OCI-LY3 (cell line): ENCODE measurements at regions not wholly inside any gene's neighbourhood (a gene's known extent, or its start where the extent isn't known, plus 50 kb on each side); places are given as distances from the start of the nearest gene placed in this dataset.

Experiments
- H2AFZ ChIP-seq: fragments of 200-600, 300-600 bp; shearing (Covaris generic); 2 replicates; pipeline ENCODE4 v1.6.0; 2014; ENCODE audit warnings: antibody characterized with exemption, low read depth, low read length
- H3K27ac ChIP-seq: fragments of 200-600, 300-600 bp; sonication (generic); 2 replicates; pipeline ENCODE4 v1.5.1; 2014; ENCODE audit warnings: mild to moderate bottlenecking, low read length, moderate library complexity, mixed read lengths
- H3K27me3 ChIP-seq: fragments of 200-600, 300-600 bp; sonication (generic); 2 replicates; pipeline ENCODE4 v1.6.1; 2014; ENCODE audit warnings: low read depth, low read length, mixed read lengths
- H3K36me3 ChIP-seq: fragments of 200-600, 300-600 bp; sonication (generic); replicated peaks from 2 replicates; pipeline ENCODE3; 2014; ENCODE audit warnings: low read depth, low read length, mixed read lengths
- H3K4me1 ChIP-seq: fragments of 300-600, 200-600 bp; sonication (generic); 2 replicates; pipeline ENCODE4 v1.6.1; 2014; ENCODE audit warnings: low read length, mixed read lengths
- H3K4me2 ChIP-seq: fragments of 200-600, 300-600 bp; sonication (generic); 2 replicates; pipeline ENCODE4 v1.6.1; 2014; ENCODE audit warnings: low read length, mixed read lengths
- H3K4me3 ChIP-seq: fragments of 300-600, 200-600 bp; sonication (generic); 2 replicates; pipeline ENCODE4 v1.5.1; 2014; ENCODE audit warnings: antibody characterized with exemption, mild to moderate bottlenecking, low read length, moderate library complexity
- H3K79me2 ChIP-seq: fragments of 300-600, 200-600 bp; shearing (Covaris generic); 2 replicates; pipeline ENCODE4 v1.6.1; 2014; ENCODE audit warnings: mild to moderate bottlenecking, low read length, mixed read lengths
- H3K9ac ChIP-seq: fragments of 300-600, 200-600 bp; shearing (Covaris generic); 2 replicates; pipeline ENCODE4 v1.6.0; 2014; ENCODE audit warnings: mild to moderate bottlenecking, low read length, moderate library complexity
- H3K9me3 ChIP-seq: fragments of 200-600, 300-600 bp; shearing (Covaris generic); 2 replicates; pipeline ENCODE4 v1.6.1; 2014; ENCODE audit warnings: low read length, mixed read lengths; ENCODE audit not compliant: insufficient read depth
- H4K20me1 ChIP-seq: fragments of 200-600, 300-600 bp; sonication (generic); 2 replicates; pipeline ENCODE4 v1.6.1; 2016; ENCODE audit warnings: low read length, mixed read lengths; ENCODE audit not compliant: insufficient read depth
- CTCF ChIP-seq: fragments of 200-600, 300-600 bp; sonication (generic); IDR thresholded peaks from 2 replicates; pipeline ENCODE4 v1.5.1; 2014; ENCODE audit warnings: antibody characterized with exemption, low read length, low read depth
- EZH2phosphoT487 ChIP-seq: fragments of 200-600 bp; shearing (Covaris generic); IDR thresholded peaks from 2 replicates; pipeline ENCODE4 v1.6.1; 2018; ENCODE audit warnings: antibody characterized with exemption, mixed run types, low read depth

- no peak overlapping the region for H2AFZ ChIP-seq
- H4K20me1 ChIP-seq, result no peaks in the 10 kb centered on the region
- TF ChIP-seq EZH2phosphoT487 (no peak), CTCF (no peak)
- H3K36me3 ChIP-seq, result no peaks in the 10 kb centered on the region
- no peak overlapping the region for H3K4me3 ChIP-seq
- H3K27me3 ChIP-seq, result no peaks in the 10 kb centered on the region
- no peak overlapping the region for H3K27ac ChIP-seq
- no peaks in the 10 kb centered on the region for H3K79me2 ChIP-seq
- no peak overlapping the region for H3K4me2 ChIP-seq
- no peak overlapping the region for H3K9ac ChIP-seq
- H3K9me3 ChIP-seq, result no peaks in the 10 kb centered on the region
- no peaks in the 10 kb centered on the region for H3K4me1 ChIP-seq
Observed at GRCh38 chr5:4420177-4420576, 720.0 kb upstream of the ADAMTS16 start.

DNA sequence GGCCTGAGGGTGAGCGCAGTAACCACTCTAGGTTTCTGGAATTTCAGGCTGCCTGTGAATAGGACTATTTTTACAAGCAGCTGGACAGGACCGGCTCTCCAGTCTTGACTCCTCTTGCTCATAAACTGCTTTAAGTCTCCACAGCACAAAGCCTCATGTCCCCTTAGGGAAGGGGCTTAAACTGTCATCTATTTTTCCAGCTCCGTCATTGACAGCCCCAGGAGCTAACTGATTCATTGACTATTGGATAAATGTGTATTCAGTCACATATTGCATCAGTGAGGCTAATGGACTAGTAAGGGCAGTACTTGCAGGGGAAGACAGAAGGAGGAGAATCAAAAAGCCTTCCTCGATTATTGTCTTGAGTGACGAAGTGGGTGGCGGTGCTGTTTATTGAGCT is 719.4 kb upstream of the ADAMTS16 start:
- H3K27ac ChIP-seq, result no peak overlapping the region
- no peaks in the 10 kb centered on the region for H3K9me3 ChIP-seq
- H3K4me3 ChIP-seq, result no peak overlapping the region
- no peaks in the 10 kb centered on the region for H3K79me2 ChIP-seq
- H3K9ac ChIP-seq, result no peak overlapping the region
- TF ChIP-seq CTCF (no peak), EZH2phosphoT487 (no peak)
- no peak overlapping the region for H2AFZ ChIP-seq
- H4K20me1 ChIP-seq, result no peaks in the 10 kb centered on the region
- H3K36me3 ChIP-seq, result no peaks in the 10 kb centered on the region
- no peak overlapping the region for H3K4me2 ChIP-seq
- H3K4me1 ChIP-seq, result no peaks in the 10 kb centered on the region
- no peaks in the 10 kb centered on the region for H3K27me3 ChIP-seq

GRCh38 chr5:4422247-4422646 is 717.9 kb upstream of the ADAMTS16 start:
- Histone ChIP-seq H3K27me3 (no peaks in the 10 kb centered on the region), H3K79me2 (no peaks in the 10 kb centered on the region), H3K9me3 (no peaks in the 10 kb centered on the region), H3K4me1 (no peaks in the 10 kb centered on the region), H3K9ac (no peak overlapping the region), H4K20me1 (no peaks in the 10 kb centered on the region), H3K4me3 (no peak overlapping the region), H3K4me2 (no peak overlapping the region), H2AFZ (no peak overlapping the region), H3K27ac (no peak overlapping the region), H3K36me3 (no peaks in the 10 kb centered on the region)
- no peak for TF ChIP-seq CTCF
- no peak for TF ChIP-seq EZH2phosphoT487

DNA sequence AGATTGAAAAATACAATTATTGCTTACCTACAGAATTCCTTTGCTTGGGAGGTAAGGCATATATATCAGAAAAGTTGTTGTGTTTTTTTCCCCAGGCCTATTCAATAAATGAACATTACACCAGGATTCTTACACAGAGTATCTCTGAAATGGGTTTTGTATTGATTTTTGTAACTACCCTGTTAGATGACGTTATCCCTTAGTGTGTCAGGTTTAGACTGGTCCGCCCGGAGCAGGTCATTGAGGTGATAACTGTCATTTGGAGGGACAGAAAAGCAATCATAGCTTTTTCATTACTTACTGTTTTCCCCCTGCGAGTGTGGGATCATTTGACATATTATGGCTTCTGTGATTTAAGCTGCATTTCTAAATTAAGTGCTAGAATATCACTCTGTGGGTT is 715.2 kb upstream of the ADAMTS16 start:
- H2AFZ ChIP-seq, result no peak overlapping the region
- no peaks in the 10 kb centered on the region for H3K27me3 ChIP-seq

More for the DNA sequence above, 715.2 kb upstream of the ADAMTS16 start:
- Histone ChIP-seq H3K36me3 (no peaks in the 10 kb centered on the region), H3K27ac (no peak overlapping the region), H3K4me3 (no peak overlapping the region), H3K9me3 (no peaks in the 10 kb centered on the region), H3K79me2 (no peaks in the 10 kb centered on the region), H3K4me2 (no peak overlapping the region), H4K20me1 (no peaks in the 10 kb centered on the region), H3K9ac (no peak overlapping the region), H3K4me1 (no peaks in the 10 kb centered on the region)
- TF ChIP-seq CTCF (no peak), EZH2phosphoT487 (no peak)
